GM18517 (cell line): ENCODE measurements at regions not wholly inside any gene's neighbourhood (a gene's known extent, or its start where the extent isn't known, plus 50 kb on each side); places are given as distances from the start of the nearest gene placed in this dataset.

Experiments
- ATAC-seq: cut with Tn5 transposase; IDR thresholded peaks from one replicate; pipeline ENCODE4 v1.9.1; 2021; ENCODE audit warnings: mild to moderate bottlenecking, moderate library complexity; ENCODE audit not compliant: unreplicated experiment

DNA sequence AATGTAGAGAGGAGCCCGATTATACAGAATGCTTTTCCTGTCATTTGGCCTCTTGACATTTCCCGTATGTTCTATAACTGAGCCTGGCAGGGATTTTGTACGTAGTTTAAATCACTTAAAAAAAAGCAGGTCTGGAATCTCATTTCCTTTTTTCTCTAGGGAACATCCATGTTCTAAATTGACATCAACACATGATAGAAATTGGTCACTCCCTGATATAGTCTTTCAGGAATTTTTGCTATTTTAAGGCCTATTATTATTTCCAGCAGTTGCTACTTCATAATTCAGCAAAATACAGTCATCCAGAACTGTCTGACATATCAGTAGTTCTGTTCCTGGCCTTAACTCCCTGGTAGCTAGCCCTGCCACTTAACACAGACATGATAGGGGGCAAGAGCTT lies 565.7 kb upstream of the ZEB2 start:
- no peak for ATAC-seq

DNA sequence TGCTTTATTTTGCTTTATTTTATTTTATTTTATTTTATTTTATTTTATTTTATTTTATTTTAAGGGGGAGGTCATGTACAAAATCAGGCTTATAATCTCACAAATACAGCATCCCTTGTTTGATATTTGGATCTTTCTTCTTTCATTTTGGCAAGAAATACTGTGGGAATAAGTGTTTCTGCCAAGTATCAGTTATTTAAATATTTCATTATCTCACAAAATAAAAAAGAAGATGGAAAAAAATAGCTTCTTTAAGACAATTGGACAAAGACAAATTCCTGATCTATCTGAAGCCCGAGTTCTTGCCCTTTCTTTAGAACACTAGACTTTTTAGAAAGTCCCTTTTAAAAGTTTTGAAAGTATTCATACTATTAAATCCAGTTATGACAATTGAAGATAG lies 560.5 kb upstream of the ZEB2 start:
- ATAC-seq, result no peak

DNA sequence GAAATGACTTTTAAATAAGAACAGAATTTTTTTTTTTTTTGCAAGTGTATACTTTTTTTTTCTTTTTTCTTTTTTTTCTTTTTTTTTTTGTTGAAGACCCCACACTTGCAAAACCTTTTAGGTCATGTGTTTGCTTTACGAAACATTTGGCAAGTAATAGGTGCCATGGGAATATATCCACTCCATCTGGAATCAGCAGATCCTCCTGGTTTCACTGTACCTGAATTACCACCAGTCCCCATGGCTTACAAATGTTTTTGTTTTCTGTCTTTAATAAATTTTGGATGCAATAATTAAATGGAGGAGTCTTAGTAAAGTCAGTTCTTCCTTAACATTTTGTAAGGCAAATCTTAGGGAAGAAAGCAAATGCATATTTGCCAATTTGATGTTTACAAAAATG lies 559.7 kb upstream of the ZEB2 start:
- no peak for ATAC-seq

DNA sequence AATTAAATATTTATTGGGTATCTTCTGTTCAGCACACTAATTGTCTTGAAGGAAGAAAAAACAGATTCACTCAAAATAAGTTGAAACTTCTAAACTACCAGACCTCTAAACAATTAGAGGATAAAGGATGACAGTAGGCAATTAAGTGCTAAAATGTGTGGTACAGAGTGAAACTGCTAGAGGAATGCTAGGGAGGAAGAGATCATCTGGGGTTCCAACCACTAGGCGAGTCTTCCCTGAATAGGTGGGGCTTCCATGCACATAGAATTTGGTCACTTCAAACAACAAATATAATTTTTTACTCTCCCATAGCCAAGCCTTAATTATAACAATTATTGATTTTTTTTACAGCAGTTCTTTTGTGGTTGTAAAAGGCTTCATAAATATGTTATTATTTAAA lies 559.0 kb upstream of the ZEB2 start:
- no peak for ATAC-seq

DNA sequence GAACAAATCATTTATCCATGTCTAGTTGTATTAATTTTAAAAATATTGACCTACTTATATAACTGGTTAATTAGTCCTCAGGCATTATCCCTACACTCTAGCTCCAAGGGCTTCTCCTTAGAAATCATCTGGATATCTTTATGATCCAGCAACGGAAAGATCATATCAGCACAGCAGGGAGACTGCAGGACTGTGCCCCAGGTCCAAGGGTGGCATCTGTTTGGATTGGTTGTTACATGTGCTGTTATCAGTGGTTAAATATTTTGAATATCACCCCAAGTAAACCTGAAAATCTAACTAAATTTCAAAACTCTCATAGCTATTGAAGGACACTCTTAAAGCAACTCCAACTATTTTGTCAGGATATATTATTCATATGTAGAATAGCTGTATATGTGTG lies 556.2 kb upstream of the ZEB2 start:
- ATAC-seq, result no peak

DNA sequence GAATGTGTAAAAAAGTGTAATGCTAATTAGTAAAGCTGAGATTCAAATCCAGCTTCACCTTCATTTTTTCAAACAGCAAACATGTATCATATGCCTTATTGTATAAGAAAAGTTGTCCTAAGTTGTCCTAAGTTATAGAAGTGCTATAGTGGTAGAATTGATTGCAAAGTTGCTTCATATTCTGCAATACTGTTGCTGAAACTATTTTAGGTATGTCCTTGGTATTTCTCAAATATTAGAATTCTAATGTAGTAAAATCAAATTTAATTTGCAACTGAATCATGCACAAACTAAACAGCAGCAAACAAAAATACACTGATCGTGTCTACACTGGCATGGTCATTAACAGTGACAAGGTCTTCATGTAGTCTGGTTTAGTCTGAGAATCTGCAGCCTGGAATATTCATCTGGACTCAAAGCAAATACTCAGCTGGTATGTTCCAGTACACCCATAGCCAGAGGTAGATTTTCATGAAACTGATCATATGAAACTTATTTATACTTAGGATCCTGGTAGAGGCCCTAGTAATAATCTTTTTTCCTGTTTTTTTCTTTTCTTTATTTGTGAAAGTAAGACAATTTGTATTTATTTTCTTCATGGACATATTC lies 555.6 kb upstream of the ZEB2 start:
- no peak for ATAC-seq

DNA sequence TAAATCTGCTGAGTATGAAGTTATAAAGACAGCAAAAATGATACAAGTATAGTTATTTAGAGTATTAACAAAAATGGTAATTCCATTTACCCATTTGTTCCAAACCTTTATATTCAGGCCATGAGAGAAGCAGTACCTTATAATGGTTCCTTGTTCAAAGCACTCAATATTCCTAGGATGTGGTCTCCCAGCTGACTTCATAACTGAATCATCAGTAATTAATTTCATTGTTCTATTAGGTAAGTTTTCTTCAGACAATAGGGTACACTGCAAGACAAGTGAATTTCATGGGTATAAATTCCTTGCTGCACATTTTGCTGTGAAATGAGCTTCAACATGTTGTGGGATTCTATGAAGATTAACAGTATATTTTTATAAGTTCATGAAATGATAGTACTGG lies 550.8 kb upstream of the ZEB2 start:
- ATAC-seq, result no peak

DNA sequence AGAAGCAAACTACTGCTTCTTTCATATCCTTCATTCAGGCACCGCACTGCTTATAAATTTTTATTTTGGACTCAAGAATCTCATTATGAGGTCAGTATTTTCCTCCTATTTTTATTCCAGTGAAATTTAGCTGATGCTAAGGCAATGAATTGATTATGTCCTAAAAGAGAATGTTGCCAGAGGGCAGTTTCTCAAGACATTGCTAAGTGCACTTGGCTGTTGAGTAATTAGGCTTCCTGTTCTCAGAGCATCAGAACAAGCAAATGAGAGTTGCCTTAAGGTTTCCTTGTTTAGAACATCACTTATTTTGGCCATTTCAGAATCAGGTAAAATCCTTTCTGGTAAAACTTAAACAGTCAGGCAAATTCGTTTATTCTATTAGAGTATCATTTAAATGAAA lies 548.6 kb upstream of the ZEB2 start:
- no peak for ATAC-seq

DNA sequence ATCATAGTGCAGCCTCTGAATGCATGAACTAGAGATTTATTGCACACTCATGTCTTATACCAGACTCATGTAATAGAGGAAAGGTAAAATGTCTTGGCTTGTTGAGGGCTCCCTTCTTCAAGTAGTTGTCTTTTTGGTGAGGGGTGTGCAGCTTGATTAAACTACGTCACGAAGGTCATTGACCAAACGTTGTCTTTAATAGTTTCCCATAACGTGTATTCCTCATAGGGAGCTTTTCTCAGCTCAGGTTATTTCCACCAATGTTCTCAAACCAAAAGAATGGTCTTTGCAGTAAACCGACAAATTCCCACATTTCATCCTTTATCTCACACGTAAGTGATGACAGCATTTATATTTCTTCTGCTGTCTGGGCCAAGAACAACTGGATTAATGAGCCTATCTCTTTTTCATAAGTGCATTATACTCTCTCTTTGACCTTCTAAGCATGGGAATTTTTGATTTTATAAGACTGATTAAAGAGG lies 547.7 kb upstream of the ZEB2 start:
- ATAC-seq, result no peak

DNA sequence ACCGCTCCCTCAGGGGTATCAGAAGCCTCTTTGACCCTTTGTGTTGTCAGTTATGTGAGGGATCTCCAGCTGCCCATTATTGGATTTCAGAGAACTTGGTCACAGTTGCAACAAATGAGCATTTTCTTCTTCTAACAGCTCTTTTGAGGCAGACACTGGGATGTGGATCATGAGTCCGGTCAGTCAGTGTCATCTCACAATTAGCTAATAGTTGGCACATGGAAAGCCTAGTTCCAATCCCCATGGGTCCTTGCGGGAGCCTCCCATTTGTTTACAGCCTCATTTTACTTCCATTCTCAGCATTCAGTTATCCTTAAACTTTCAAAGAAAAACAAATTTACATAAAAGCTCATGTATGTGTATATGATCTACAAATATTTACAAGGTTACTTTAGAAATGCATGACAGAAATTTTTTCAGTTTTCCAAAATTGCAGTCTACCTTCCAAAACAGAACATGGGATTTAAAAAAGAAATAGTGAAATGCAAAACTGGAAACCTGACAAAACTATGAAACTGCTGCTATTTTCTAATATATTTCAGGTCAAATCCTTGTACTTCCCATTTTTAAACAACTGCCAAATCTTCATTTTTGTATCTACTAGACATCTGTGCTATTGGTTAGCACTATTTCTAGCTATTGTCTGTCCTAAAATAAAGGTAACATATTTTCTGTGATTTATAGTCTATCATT lies 547.1 kb upstream of the ZEB2 start:
- ATAC-seq, result no peak

DNA sequence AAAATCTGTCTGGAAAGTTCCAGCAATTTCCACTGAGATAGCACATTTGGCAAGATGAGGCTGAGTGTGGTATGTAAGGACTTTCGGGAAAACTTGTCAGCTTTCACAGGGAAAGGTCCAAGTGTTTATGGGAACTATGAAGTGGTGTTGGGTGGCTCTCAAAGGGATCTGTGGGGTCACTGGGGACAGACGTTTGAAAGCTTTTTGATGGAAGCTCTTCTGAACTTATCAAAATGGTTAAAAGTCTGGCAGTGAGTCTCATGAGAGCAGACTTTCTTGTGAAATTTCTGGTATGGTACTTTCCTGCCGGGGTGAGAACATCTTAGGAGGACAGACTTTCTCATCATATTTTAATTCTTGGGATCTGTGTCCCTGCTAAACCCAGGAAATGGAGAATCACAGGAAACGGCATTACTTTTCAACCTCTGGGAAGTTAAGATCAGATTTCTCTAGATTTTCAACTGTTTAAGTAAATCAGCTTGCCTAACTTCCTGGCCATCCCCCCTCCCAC lies 546.3 kb upstream of the ZEB2 start:
- ATAC-seq, result no peak

DNA sequence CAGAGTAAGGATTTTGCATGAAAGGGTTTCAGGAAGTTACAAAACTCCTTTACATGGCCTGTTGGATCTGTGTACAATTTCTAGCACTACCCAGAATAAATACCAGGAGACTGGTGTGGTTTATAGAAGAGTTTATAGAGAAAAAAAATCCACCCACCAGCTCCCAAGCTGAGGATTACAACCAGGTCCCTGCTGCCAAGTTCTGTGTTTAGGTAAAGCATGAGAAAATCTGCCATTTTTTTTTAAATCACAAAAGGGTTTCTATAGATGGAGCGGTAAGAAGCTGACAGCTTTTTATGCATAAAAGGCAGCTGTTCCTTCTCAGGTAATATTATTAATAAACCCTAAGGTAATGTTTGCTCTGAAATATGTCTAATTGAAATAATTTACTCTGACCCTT lies 545.4 kb upstream of the ZEB2 start:
- ATAC-seq, result no peak

DNA sequence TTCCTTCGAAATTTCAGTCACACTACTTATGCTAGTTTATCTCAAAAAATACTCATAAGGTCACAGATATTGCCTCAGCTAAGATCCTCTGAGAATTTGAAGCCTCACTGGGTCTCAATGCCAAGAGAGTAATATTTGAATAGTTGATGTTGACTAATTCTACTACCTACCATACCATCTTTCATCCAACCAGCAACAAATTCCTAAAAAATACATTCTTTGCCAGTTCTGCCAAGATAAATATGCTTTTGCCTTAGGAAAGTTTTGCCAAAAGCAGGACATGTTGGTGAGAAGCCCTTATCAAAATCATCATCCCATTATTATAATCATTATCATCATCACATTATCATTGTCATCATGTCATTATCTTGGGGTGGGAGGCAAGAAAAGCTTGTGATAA lies 544.6 kb upstream of the ZEB2 start:
- no peak for ATAC-seq

DNA sequence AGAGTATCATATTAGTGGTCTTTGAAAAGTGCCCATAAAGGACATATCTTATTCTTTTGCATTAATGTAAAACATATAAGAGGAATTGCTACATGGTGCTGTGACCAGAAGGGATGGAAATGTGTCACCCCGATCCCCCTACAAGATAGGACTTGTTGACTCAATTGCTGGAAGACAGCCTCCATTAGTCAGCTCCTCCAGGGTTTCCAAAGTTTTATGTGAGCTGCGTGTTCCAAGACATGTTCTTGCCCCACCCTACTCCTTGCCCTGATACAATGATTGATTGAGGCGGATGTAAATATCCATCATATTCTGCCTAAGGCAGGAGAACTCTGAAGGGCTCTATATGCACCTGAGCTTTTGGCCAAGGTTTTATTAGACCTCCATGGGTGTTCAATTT lies 541.0 kb upstream of the ZEB2 start:
- no peak for ATAC-seq

DNA sequence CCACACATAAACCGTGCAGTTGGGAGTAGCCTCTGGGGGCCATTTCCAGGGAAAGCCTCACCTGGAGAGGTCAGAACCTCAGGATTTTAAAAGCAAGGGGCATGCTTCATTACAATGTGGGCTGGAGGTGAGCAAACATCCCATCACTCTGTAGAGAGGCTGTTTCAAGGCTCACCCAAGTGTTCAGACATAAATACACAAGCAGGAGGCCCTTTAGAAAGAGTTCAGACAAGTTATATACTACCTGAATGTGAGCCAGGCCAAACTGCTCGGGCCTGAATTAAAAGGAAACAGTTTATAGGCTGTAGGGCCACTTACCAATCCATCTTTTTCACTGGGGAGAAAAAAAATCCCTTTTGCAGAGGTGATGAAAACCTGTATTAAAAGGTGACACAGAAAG lies 540.0 kb upstream of the ZEB2 start:
- no peak for ATAC-seq

DNA sequence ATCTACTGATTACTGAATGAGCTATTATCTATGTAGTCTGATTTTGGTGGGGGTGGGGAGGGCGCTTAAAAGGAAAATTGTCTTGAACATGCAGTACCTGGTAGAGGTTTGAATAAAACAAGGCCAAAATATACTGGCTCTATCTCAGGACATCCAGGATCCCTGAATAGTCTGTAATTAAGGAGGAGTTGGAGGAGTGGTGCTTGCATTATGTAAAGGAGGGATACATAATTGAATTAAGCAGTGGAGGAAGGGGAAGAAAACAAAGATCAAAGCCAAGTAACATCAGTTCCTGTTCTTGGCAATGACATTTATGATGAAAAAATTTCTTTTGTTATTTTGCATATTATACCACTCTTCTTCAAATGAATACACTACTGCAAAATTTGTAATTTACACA lies 539.4 kb upstream of the ZEB2 start:
- no peak for ATAC-seq

DNA sequence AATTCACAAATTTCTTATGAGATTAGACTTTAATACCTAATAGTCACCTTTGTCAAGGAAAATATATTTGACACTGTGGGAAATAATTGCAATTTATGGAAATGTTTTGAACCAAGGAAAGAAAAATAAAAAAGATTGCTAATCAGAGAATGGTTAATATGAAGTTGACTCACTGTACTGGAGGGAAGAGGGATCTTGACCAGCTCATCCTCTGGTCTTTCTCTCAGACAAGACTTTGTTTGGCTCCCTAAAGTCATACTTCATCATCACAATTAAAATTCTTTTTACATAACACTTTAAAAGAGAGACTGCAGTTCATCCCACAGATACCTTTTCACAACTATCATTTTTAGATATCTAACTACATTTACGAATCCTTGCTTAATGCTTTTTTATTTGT lies 538.5 kb upstream of the ZEB2 start:
- ATAC-seq, result no peak

DNA sequence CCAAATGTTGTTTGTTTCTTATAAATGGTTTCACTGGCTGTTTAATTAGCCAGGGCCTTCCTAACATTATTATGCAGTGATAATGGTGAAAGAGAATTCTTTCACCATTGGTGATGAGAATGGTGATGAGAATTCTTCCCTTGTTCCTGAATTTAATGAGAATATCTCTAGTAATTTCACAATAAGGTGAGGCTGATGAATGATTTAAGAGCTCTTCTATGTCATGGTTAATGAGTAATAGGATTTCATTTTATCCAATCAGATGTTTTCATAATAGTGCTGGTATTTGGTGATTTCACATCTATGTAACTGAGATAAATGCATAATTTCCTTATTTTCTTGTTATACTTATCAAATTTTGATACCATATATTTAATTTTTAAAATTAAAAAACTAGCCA lies 535.7 kb upstream of the ZEB2 start:
- no peak for ATAC-seq

DNA sequence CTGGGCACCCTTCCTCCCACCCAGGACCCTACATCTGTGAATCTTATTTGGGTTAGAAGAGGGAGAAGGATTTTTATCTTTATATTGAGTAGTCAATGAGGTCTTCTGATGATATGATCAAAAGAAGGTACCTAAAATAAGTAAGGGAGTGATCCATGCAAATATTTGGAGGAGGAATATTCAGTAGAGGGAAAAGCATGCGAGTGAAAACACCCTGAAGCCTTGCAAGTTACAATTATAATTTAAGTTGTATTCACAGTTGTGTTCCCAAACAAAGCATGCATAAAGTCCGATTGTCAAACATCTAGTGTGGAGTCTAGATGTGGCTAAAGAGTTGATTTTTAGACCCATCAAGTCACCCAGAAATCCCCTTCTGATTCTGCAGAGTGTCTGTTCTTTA lies 530.2 kb upstream of the ZEB2 start:
- ATAC-seq, result no peak

DNA sequence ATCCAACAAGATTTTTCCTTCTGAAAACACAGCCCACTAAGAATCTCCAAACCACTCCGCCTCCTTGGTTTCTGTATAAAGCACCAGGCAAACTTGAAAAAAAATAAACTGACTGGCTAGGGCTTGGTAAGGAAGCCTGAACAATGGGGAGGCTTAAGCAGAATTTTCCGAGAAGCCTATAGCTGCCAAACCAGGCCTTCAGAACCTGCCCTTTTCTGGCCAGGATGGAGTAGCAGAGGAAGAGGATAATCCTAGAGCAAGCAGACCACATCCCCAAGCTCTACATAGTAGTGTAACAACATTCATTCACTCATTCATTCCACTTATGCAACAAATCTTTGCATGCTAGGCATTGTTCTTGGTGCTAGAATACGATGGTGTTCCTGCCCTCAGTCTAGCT lies 529.6 kb upstream of the ZEB2 start:
- no peak for ATAC-seq

DNA sequence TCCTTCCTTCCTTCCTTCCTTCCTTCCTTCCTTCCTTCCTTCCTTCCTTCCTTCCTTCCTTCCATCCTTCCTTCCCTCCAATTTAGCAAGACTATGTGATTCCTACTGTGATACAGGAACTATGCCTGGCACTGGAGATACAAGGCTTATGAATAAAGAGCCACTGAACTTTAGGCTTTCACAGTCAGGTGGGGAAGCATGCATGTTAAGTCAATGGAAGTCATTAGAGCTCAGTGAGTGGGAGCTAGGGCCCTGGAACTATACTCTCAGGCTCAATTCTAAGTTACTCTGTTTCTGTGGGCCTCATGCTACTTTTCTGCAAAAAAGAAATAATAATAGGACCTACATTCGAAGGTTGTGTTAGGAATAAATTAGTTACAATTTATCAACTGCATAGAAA lies 527.6 kb upstream of the ZEB2 start:
- no peak for ATAC-seq

DNA sequence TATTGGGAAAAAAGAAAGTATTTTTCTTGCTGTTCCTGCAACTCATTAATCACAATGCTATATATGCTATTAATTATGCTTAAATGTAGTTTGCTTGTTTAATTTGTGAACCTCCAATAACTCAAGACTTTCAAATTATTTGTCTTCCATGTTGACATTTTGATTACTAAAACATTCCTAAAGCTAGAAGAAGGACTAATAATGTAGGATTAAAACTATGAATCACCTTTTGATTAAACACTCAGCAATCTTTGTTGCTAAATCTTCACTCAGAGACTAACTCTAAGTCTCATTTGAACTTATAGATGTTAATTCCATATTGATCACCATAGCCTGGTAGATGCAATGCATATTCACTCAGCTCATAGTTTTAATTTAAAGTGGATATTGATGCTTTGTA lies 524.6 kb upstream of the ZEB2 start:
- ATAC-seq, result no peak

DNA sequence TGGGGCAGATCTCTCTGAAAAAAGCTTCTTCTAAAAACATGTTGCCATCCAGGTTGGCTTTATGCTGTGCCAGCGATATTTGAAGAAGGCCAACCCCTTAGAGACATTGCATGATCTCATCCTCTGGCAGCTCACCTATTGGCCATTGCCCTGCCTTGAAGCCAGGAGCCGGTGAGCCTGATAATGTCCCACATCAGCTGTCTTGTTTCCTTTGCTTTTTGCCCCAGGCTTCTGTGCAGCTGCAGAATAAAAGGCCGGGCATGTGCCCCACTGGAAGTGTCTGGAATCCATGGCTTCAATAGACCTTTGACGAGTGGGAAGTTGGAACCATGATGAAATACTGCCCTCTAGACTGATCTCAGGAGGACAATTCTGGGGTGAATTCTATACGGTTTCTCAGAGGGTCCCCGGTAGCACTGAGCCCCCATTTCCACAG lies 523.5 kb upstream of the ZEB2 start:
- ATAC-seq, result no peak
